T-cell (primary cell): ENCODE measurements at regions not wholly inside any gene's neighbourhood (a gene's known extent, or its start where the extent isn't known, plus 50 kb on each side); places are given as distances from the start of the nearest gene placed in this dataset.
A peak's percentile ranks its signal among the peaks of the same experiment; 100 is the strongest.

Experiments
- ATAC-seq, 4 experiments: fragments of 200-7000 bp in 3 of 4; fragments of 150-1000 bp in 1 of 4; cut with Tn5 transposase; replicated peaks in 1 of 4; 1 replicate in 3 of 4; 2 replicates in 1 of 4; pipeline ENCODE4 v1.10.0; 2021; ENCODE audit warnings: moderate library complexity in 3 of 4, mild to moderate bottlenecking in 2 of 4, moderate number of reproducible peaks in 1 of 4
- CTCF ChIA-PET, 2 donors: fragments of 300-600 bp; sonication (Branson Sonifier 250); formaldehyde crosslinking; loops; one replicate each; lab custom pipeline; 2022; ENCODE audit warnings: antibody characterized with exemption in 2 of 2; lab: Charles Lee
- POLR2A ChIA-PET, 2 donors: fragments of 300-600 bp; sonication (Branson Sonifier 250); formaldehyde crosslinking; loops; one replicate each; lab custom pipeline; 2022; ENCODE audit warnings: antibody characterized with exemption in 2 of 2; lab: Charles Lee
- DNase-seq, 35 experiments: peaks; one replicate each; pipeline versions ENCODE4 v3.0.0 to v3.0.0-alpha.2; 2013 to 2023
- H3K27ac ChIP-seq: one replicate; pipeline ENCODE4 v1.5.1; 2013; ENCODE audit warnings: low read length
- H3K27me3 ChIP-seq, 2 experiments: replicated peaks in 1 of 2; 1 replicate in 1 of 2; 2 replicates in 1 of 2; pipeline versions ENCODE4 v1.6.1 to v1.7.0; 2013; ENCODE audit warnings: low read length in 1 of 2, mixed read lengths in 1 of 2; ENCODE audit not compliant: control insufficient read depth in 2 of 2, insufficient read depth in 2 of 2; ENCODE audit errors: extremely low read depth in 1 of 2
- H3K36me3 ChIP-seq, 2 donors: 1 replicate in 1 of 2; 2 replicates in 1 of 2; pipeline versions ENCODE4 v1.6.1 to v1.7.0; 2013; ENCODE audit warnings: low read length in 1 of 2; ENCODE audit not compliant: control insufficient read depth in 2 of 2, insufficient read depth in 1 of 2; ENCODE audit errors: extremely low read depth in 1 of 2
- H3K4me1 ChIP-seq, 2 experiments: 1 replicate in 1 of 2; 2 replicates in 1 of 2; pipeline versions ENCODE4 v1.6.1 to v1.7.0; 2013; ENCODE audit warnings: low read length in 2 of 2, mixed read lengths in 1 of 2; ENCODE audit not compliant: insufficient read depth in 2 of 2, control insufficient read depth in 1 of 2; ENCODE audit errors: extremely low read depth in 1 of 2
- H3K4me3 ChIP-seq, 2 donors: 1 replicate in 1 of 2; 2 replicates in 1 of 2; pipeline versions ENCODE4 v1.5.1 to v1.7.0; 2013; ENCODE audit warnings: mild to moderate bottlenecking in 2 of 2, low read length in 1 of 2, moderate library complexity in 1 of 2; ENCODE audit not compliant: control insufficient read depth in 1 of 2; ENCODE audit errors: extremely low read depth in 1 of 2
- H3K9me3 ChIP-seq: 2 replicates; pipeline ENCODE4 v1.7.0; 2013
- H3K27ac Mint-ChIP-seq, 2 donors: one replicate each; pipeline ENCODE4 v1.8.0; 2020 to 2021; ENCODE audit warnings: mild to moderate bottlenecking in 2 of 2, mixed read lengths in 2 of 2
- H3K27me3 Mint-ChIP-seq, 2 donors: one replicate each; pipeline ENCODE4 v1.8.0; 2021 to 2022; ENCODE audit warnings: mixed read lengths in 2 of 2
- H3K36me3 Mint-ChIP-seq: one replicate; pipeline ENCODE4 v1.8.0; 2021; ENCODE audit warnings: mixed read lengths
- H3K4me1 Mint-ChIP-seq, 3 donors: one replicate each; pipeline ENCODE4 v1.8.0; 2020 to 2022; ENCODE audit warnings: mixed read lengths in 3 of 3, mild to moderate bottlenecking in 1 of 3
- H3K4me3 Mint-ChIP-seq, 3 donors: one replicate each; pipeline ENCODE4 v1.8.0; 2020 to 2022; ENCODE audit warnings: mild to moderate bottlenecking in 3 of 3, mixed read lengths in 3 of 3, moderate library complexity in 3 of 3
- H3K9me3 Mint-ChIP-seq, 3 donors: one replicate each; pipeline ENCODE4 v1.8.0; 2020 to 2022; ENCODE audit warnings: mixed read lengths in 3 of 3
- WGBS: methylation state at CpG from one replicate; pipeline ENCODE4 v1.1.5; 2013; ENCODE audit warnings: missing lambda C conversion rate; ENCODE audit not compliant: insufficient coverage; 5-methylcytosine and 5-hydroxymethylcytosine counted together

- no peaks in the 10 kb centered on the region for H3K4me1 ChIP-seq
- H3K27ac ChIP-seq = no peak overlapping the region
- H3K4me3 Mint-ChIP-seq = no peak overlapping the region
- CTCF ChIA-PET = no interaction called here
- no peaks in the 10 kb centered on the region for H3K36me3 Mint-ChIP-seq
- no peaks in the 10 kb centered on the region for H3K4me1 Mint-ChIP-seq
- H3K27ac Mint-ChIP-seq = no peak overlapping the region
- H3K27me3 ChIP-seq = no peaks in the 10 kb centered on the region
- no peaks in the 10 kb centered on the region for H3K36me3 ChIP-seq
- DNase-seq (no peak), ATAC-seq (no peak)
- no peaks in the 10 kb centered on the region for H3K9me3 ChIP-seq
- POLR2A ChIA-PET = no interaction called here
- H3K27me3 Mint-ChIP-seq = peaks cover 4 to 5% of the 10 kb centered on the region in 2 donors
- WGBS = 80% methylated on average over 1 of the region's 6 CpGs
- no peaks in the 10 kb centered on the region for H3K9me3 Mint-ChIP-seq
- no peak overlapping the region for H3K4me3 ChIP-seq
Measured at GRCh38 chr15:87608238-87609028, 648.1 kb downstream of the NTRK3 start.

DNA sequence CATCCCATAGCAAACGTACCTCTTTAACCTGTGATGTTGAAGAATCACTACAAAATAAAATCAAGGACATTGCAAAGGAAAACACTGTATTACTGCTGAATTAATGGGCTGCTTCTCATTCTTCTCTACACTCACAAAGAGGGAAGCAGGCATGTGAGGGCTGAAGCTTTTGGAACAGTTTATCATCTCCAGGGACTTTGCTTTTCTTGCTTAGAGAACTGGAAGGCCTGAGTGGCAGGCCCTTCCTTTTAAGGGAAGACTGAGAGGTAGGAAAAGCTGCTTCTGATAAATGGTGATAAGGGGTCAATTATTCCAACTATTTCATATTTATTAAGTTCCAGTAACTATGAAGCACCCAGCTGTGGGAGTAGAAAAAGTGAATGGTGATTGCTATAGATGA, 649.6 kb downstream of the NTRK3 start:
- Histone ChIP-seq H3K4me1 (no peaks in the 10 kb centered on the region), H3K4me3 (no peak overlapping the region), H3K9me3 (no peaks in the 10 kb centered on the region), H3K27me3 (no peaks in the 10 kb centered on the region), H3K27ac (no peak overlapping the region), H3K36me3 (no peaks in the 10 kb centered on the region)
- no peak for DNase-seq
- no CpG with 5 or more reads among the region's 1 CpG for WGBS
- H3K4me1 Mint-ChIP-seq = no peaks in the 10 kb centered on the region
- ATAC-seq = no peak
- CTCF ChIA-PET = interaction anchor here in 1 of 2 donors (0.7 kb wide), 1 partner anchor 168 kb away, joined by 3 read pairs; no protein-coding TSS in a partner anchor
- no peak overlapping the region for H3K27ac Mint-ChIP-seq
- H3K36me3 Mint-ChIP-seq = no peaks in the 10 kb centered on the region
- H3K9me3 Mint-ChIP-seq = no peaks in the 10 kb centered on the region
- POLR2A ChIA-PET = no interaction called here
- H3K27me3 Mint-ChIP-seq = peaks cover 3 to 5% of the 10 kb centered on the region in 2 donors
- H3K4me3 Mint-ChIP-seq = no peak overlapping the region

DNA sequence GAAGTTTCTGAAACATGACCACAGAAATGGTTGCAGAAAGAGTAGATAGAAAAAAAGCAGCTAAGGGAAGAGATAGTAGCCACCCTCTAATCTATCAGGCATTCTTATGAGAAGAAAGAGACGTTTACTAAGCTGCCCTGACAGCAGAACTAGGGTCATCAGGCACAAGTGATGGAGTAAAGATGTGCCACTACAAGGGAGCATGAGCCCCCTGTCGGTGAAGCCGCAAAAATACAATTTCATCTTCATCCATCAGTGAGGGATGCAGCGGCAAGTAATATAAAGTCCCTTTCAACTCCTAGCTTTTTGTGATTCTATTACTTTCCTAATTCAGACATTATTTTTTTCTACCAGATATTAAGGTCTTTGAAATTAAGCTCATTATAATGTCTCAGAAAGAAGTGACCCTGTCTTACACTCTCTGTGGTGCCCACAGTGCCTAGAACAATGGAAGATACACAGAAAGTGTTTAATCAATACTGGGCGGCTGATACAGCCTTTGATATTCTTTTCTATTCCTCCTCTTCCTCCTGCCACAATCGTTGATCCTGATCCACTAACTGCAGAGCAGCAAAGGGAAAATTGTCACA, 651.6 kb downstream of the NTRK3 start:
- Histone ChIP-seq H3K4me3 (no peak overlapping the region), H3K36me3 (no peaks in the 10 kb centered on the region), H3K4me1 (no peaks in the 10 kb centered on the region), H3K27me3 (no peaks in the 10 kb centered on the region), H3K27ac (no peak overlapping the region), H3K9me3 (no peaks in the 10 kb centered on the region)
- ChIA-PET CTCF (interaction anchor here in 1 of 2 donors (0.6 to 0.9 kb wide), 3 partner anchors 9 to 45 kb away, joined by 3 to 7 read pairs (median 3); no protein-coding TSS in a partner anchor), POLR2A (no interaction called here)
- peak in 1 of 35 experiments; percentile 24 for DNase-seq
- Mint-ChIP-seq H3K4me3 (no peak overlapping the region), H3K27ac (no peak overlapping the region), H3K27me3 (peaks cover 0 to 3% of the 10 kb centered on the region in 2 donors), H3K9me3 (no peaks in the 10 kb centered on the region), H3K4me1 (no peaks in the 10 kb centered on the region), H3K36me3 (no peaks in the 10 kb centered on the region)
- WGBS = 33% methylated on average over 3 of the region's 6 CpGs
- no peak for ATAC-seq

GRCh38 chr15:87602371-87602770, 654.2 kb downstream of the NTRK3 start:
- no peaks in the 10 kb centered on the region for H3K9me3 ChIP-seq
- ATAC-seq (no peak), DNase-seq (no peak)
- H3K4me3 Mint-ChIP-seq = no peak overlapping the region
- no peaks in the 10 kb centered on the region for H3K27me3 Mint-ChIP-seq
- no peaks in the 10 kb centered on the region for H3K9me3 Mint-ChIP-seq
- no peak overlapping the region for H3K27ac ChIP-seq
- H3K4me3 ChIP-seq = no peak overlapping the region
- no peaks in the 10 kb centered on the region for H3K36me3 Mint-ChIP-seq
- peaks cover 6 to 15% (median 11%) of the 10 kb centered on the region in 3 donors for H3K4me1 Mint-ChIP-seq
- H3K27me3 ChIP-seq = no peaks in the 10 kb centered on the region
- ChIA-PET CTCF (no interaction called here), POLR2A (no interaction called here)
- no peaks in the 10 kb centered on the region for H3K4me1 ChIP-seq
- H3K36me3 ChIP-seq = no peaks in the 10 kb centered on the region
- 83% methylated on average over 1 of the region's 1 CpG for WGBS
- H3K27ac Mint-ChIP-seq = no peak overlapping the region

GRCh38 chr15:87599616-87600015, 656.9 kb downstream of the NTRK3 start:
- no peaks in the 10 kb centered on the region for H3K36me3 Mint-ChIP-seq
- no peaks in the 10 kb centered on the region for H3K9me3 Mint-ChIP-seq
- peaks cover 11 to 29% (median 21%) of the 10 kb centered on the region in 3 donors for H3K4me1 Mint-ChIP-seq
- no peaks in the 10 kb centered on the region for H3K27me3 ChIP-seq
- H3K9me3 ChIP-seq = no peaks in the 10 kb centered on the region
- H3K4me1 ChIP-seq = no peaks in the 10 kb centered on the region
- no peak for ATAC-seq
- POLR2A ChIA-PET = no interaction called here
- no peaks in the 10 kb centered on the region for H3K27me3 Mint-ChIP-seq
- DNase-seq = no peak
- no peak overlapping the region for H3K27ac ChIP-seq
- CTCF ChIA-PET = no interaction called here
- H3K4me3 Mint-ChIP-seq = no peak overlapping the region
- H3K4me3 ChIP-seq = no peak overlapping the region
- no peaks in the 10 kb centered on the region for H3K36me3 ChIP-seq
- no peak overlapping the region for H3K27ac Mint-ChIP-seq
- no CpG with 5 or more reads among the region's 4 CpGs for WGBS

- ATAC-seq (peak; percentile 79 to 91 (median 87)), DNase-seq (peak in 20 of 35 experiments; percentile 1 to 43 (median 12))
- Mint-ChIP-seq H3K4me3 (peak overlapping the region in 2 of 3 donors; percentile 2 to 6), H3K27me3 (no peaks in the 10 kb centered on the region), H3K27ac (peak overlapping the region; percentile 64 to 82), H3K9me3 (peaks cover 0 to 3% (median under 1%) of the 10 kb centered on the region in 3 donors), H3K4me1 (peaks cover 11 to 34% (median 25%) of the 10 kb centered on the region in 3 donors), H3K36me3 (no peaks in the 10 kb centered on the region)
- POLR2A ChIA-PET = no interaction called here
- H3K27ac ChIP-seq = peak overlapping the region; percentile 1
- H3K9me3 ChIP-seq = no peaks in the 10 kb centered on the region
- H3K4me1 ChIP-seq = no peaks in the 10 kb centered on the region
- WGBS = no CpG with 5 or more reads among the region's 2 CpGs
- CTCF ChIA-PET = interaction anchor here in 1 of 2 donors (0.7 kb wide), 1 partner anchor 19 kb away, joined by 3 read pairs; no protein-coding TSS in a partner anchor
- no peaks in the 10 kb centered on the region for H3K36me3 ChIP-seq
- H3K27me3 ChIP-seq = no peaks in the 10 kb centered on the region
- no peak overlapping the region for H3K4me3 ChIP-seq
Measured at GRCh38 chr15:87597346-87598052, 659.0 kb downstream of the NTRK3 start.
